ENCODE measurements at regions not wholly inside any gene's neighbourhood (a gene's known extent, or its start where the extent isn't known, plus 50 kb on each side); places are given as distances from the start of the nearest gene placed in this dataset.

GRCh38 chr5:128796506-128796905 lies 168.8 kb upstream of the SLC27A6 start:
- no peak for DNase-seq (ENCODE audit: low read depth in 1 of 2, low spot score in 1 of 2)
- in situ Hi-C loops (cut with HindIII; ENCODE audit: low pct_unique_long_range_greater_than_20kb, low sequenced_read_pairs) = no loop called here
- no peak for TF ChIP-seq JUND (IDR thresholded peaks at IDR 0.05; ENCODE audit: low read depth)

- in situ Hi-C loops (cut with HindIII; ENCODE audit: low pct_unique_long_range_greater_than_20kb, low sequenced_read_pairs) = no loop called here
- TF ChIP-seq JUND (IDR thresholded peaks at IDR 0.05; ENCODE audit: low read depth) = no peak
- no peak for DNase-seq (ENCODE audit: low read depth in 1 of 2, low spot score in 1 of 2)
Observed at GRCh38 chr5:128798871-128799270, 166.4 kb upstream of the SLC27A6 start.

GRCh38 chr5:128799945-128800344 lies 165.3 kb upstream of the SLC27A6 start:
- DNase-seq (ENCODE audit: low read depth in 1 of 2, low spot score in 1 of 2) = no peak
- in situ Hi-C loops (cut with HindIII; ENCODE audit: low pct_unique_long_range_greater_than_20kb, low sequenced_read_pairs) = no loop called here
- TF ChIP-seq JUND (IDR thresholded peaks at IDR 0.05; ENCODE audit: low read depth) = no peak

GRCh38 chr5:128800377-128800776 lies 164.9 kb upstream of the SLC27A6 start:
- in situ Hi-C loops (cut with HindIII; ENCODE audit: low pct_unique_long_range_greater_than_20kb, low sequenced_read_pairs) = no loop called here
- DNase-seq (ENCODE audit: low read depth in 1 of 2, low spot score in 1 of 2) = no peak
- no peak for TF ChIP-seq JUND (IDR thresholded peaks at IDR 0.05; ENCODE audit: low read depth)

- in situ Hi-C loops (cut with HindIII; ENCODE audit: low pct_unique_long_range_greater_than_20kb, low sequenced_read_pairs) = no loop called here
- DNase-seq (ENCODE audit: low read depth in 1 of 2, low spot score in 1 of 2) = no peak
- TF ChIP-seq JUND (IDR thresholded peaks at IDR 0.05; ENCODE audit: low read depth) = no peak
Observed at GRCh38 chr5:128813317-128814070, 151.8 kb upstream of the SLC27A6 start.

- DNase-seq (ENCODE audit: low read depth in 1 of 2, low spot score in 1 of 2) = peak in 1 of 2 experiments; percentile 7
- TF ChIP-seq JUND (IDR thresholded peaks at IDR 0.05; ENCODE audit: low read depth) = no peak
- in situ Hi-C loops (cut with HindIII; ENCODE audit: low pct_unique_long_range_greater_than_20kb, low sequenced_read_pairs) = no loop called here
Observed at GRCh38 chr5:128815201-128815600, 150.1 kb upstream of the SLC27A6 start.

GRCh38 chr5:128825826-128826225 lies 139.5 kb upstream of the SLC27A6 start:
- no peak for DNase-seq (ENCODE audit: low read depth in 1 of 2, low spot score in 1 of 2)
- TF ChIP-seq JUND (IDR thresholded peaks at IDR 0.05; ENCODE audit: low read depth) = no peak
- in situ Hi-C loops (cut with HindIII; ENCODE audit: low pct_unique_long_range_greater_than_20kb, low sequenced_read_pairs) = no loop called here

GRCh38 chr5:128826275-128826674 lies 139.0 kb upstream of the SLC27A6 start:
- DNase-seq (ENCODE audit: low read depth in 1 of 2, low spot score in 1 of 2) = no peak
- in situ Hi-C loops (cut with HindIII; ENCODE audit: low pct_unique_long_range_greater_than_20kb, low sequenced_read_pairs) = no loop called here
- no peak for TF ChIP-seq JUND (IDR thresholded peaks at IDR 0.05; ENCODE audit: low read depth)

- in situ Hi-C loops (cut with HindIII; ENCODE audit: low pct_unique_long_range_greater_than_20kb, low sequenced_read_pairs) = no loop called here
- no peak for TF ChIP-seq JUND (IDR thresholded peaks at IDR 0.05; ENCODE audit: low read depth)
- DNase-seq (ENCODE audit: low read depth in 1 of 2, low spot score in 1 of 2) = no peak
Observed at GRCh38 chr5:128836571-128836970, 128.7 kb upstream of the SLC27A6 start.

GRCh38 chr5:128838623-128839022 lies 126.7 kb upstream of the SLC27A6 start:
- DNase-seq (ENCODE audit: low read depth in 1 of 2, low spot score in 1 of 2) = no peak
- in situ Hi-C loops (cut with HindIII; ENCODE audit: low pct_unique_long_range_greater_than_20kb, low sequenced_read_pairs) = no loop called here
- no peak for TF ChIP-seq JUND (IDR thresholded peaks at IDR 0.05; ENCODE audit: low read depth)

GRCh38 chr5:128842241-128842640 lies 123.0 kb upstream of the SLC27A6 start:
- peak in 1 of 2 experiments; percentile 6 for DNase-seq (ENCODE audit: low read depth in 1 of 2, low spot score in 1 of 2)
- in situ Hi-C loops (cut with HindIII; ENCODE audit: low pct_unique_long_range_greater_than_20kb, low sequenced_read_pairs) = no loop called here
- no peak for TF ChIP-seq JUND (IDR thresholded peaks at IDR 0.05; ENCODE audit: low read depth)

GRCh38 chr5:128844354-128844923 lies 120.8 kb upstream of the SLC27A6 start:
- DNase-seq (ENCODE audit: low read depth in 1 of 2, low spot score in 1 of 2) = peak; percentile 11 to 52
- in situ Hi-C loops (cut with HindIII; ENCODE audit: low pct_unique_long_range_greater_than_20kb, low sequenced_read_pairs) = no loop called here
- no peak for TF ChIP-seq JUND (IDR thresholded peaks at IDR 0.05; ENCODE audit: low read depth)

- no peak for TF ChIP-seq JUND (IDR thresholded peaks at IDR 0.05; ENCODE audit: low read depth)
Observed at GRCh38 chr5:128850049-128850448, 115.2 kb upstream of the SLC27A6 start.

More at GRCh38 chr5:128850049-128850448, 115.2 kb upstream of the SLC27A6 start:
- no peak for DNase-seq (ENCODE audit: low read depth in 1 of 2, low spot score in 1 of 2)
- in situ Hi-C loops (cut with HindIII; ENCODE audit: low pct_unique_long_range_greater_than_20kb, low sequenced_read_pairs) = no loop called here
